ENCODE measurements at regions not wholly inside any gene's neighbourhood (a gene's known extent, or its start where the extent isn't known, plus 50 kb on each side); places are given as distances from the start of the nearest gene placed in this dataset.
A peak's percentile ranks its signal among the peaks of the same experiment; 100 is the strongest.

DNA sequence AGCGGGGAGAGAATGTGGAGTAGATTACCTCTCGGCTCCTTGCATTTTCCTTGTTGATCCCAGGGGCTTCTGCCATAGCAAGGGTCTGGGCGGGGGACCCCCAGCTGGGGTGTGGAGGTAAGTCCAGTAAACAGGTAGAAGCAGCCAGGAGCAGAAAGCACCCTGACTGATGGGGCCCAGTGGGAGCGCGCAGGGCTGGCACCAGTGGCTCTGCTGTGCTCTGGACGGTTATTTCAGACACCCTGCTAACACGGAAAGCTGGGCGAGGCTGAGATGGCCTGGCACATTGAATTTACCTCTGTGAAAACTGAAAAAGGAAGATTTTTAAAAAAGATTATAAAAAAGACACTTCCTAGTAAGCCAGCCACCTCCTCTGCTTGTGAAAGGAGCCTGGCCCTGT is 88.4 kb upstream of the CALM2 start:
- DNase-seq: no peak

DNA sequence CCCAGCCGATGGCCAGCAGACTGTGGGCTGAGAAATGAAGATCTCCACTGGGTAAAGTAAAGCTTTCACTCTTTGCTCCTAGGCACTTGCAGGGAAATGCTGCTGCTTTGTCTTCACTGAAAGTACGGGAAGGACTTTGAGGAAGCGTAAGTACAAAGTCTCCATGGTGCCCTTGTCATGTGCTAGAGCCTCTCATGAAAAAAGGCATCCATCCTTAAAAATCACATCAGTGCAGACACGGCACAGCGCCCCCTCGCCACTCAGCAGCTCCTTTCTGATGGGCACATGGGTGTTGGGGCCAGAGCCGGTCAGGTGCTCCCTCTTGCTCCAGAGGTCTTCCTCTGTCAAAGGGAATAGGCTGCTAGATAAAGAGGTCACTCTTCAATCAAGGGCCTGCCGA is 87.8 kb upstream of the CALM2 start:
- DNase-seq: no peak

DNA sequence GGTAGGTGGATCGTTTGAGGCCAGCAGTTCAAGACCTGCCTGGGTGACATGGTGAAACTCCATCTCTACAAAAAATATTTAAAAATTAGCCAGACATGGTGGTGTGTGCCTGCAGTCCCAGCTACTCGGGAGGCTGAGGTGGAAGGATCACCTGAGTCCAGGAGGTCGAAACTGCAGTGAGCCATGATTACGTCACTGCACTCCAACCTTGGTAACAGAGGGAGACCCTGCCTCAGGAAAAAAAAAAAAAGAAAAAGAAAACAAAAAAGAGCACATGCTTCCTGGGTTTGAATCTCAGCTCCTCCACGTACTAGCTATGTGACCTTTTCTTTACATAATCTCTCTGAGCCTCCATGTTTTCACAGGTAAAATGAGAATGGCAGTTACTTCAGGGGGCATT is 86.3 kb upstream of the CALM2 start:
- no peak for DNase-seq

DNA sequence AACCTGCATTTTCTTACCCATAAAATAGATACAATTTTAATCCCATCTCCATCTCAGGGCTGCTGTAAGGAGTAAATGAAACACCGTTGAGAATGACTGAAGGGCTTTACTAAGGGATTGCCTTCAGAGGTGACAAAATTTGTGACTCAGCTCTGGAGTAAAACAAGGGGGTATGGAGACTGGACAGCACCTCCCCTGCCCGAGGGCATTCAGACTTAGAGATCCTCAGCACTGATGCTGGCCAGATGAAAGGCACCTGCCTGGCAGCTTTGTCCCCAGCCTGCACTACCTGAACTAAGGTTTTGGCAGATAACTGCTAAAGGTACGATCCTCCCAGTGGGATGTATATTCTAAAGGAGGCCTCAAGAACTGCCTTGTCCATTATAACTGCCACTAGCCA is 84.7 kb upstream of the CALM2 start:
- no peak for DNase-seq

DNA sequence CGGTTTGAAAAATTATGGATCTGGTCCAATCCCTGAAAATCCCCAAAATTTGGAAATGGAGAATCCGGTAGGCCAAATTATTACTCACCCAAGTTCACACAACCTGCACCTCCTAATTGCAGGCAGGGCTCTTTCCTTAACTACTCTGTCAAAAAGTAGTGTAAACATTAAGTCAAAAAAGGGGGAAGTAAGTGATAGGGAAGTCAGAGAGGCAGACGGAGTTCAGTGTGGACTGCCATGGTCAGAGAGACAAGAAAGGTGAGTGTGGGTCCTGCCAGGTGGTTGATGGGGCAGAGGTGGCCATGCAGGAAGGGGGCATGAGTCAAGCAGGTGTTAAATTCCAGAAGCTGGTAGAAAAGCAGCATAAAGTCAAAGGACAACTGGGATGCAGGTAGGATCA is 83.5 kb upstream of the CALM2 start:
- DNase-seq: no peak

DNA sequence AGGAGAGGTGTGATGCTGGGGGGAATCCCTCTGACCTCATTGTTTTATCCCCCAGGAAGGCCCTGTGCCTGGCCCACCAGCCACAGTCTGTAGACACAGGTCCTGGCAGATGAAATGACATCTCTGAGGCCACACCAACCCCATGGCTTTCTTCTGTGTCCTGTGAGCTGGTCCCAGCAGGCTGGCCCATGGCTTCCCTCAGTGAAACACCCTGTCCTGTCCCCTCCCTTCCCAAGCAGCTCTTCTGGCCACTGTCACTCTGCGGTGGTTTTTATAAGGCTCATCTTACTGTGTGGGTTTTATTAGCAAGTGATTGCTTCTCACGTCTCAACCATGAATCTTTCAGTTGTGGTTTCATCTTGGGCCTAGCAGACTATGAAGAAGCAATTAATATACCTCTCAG is 81.6 kb upstream of the CALM2 start:
- no peak for DNase-seq

DNA sequence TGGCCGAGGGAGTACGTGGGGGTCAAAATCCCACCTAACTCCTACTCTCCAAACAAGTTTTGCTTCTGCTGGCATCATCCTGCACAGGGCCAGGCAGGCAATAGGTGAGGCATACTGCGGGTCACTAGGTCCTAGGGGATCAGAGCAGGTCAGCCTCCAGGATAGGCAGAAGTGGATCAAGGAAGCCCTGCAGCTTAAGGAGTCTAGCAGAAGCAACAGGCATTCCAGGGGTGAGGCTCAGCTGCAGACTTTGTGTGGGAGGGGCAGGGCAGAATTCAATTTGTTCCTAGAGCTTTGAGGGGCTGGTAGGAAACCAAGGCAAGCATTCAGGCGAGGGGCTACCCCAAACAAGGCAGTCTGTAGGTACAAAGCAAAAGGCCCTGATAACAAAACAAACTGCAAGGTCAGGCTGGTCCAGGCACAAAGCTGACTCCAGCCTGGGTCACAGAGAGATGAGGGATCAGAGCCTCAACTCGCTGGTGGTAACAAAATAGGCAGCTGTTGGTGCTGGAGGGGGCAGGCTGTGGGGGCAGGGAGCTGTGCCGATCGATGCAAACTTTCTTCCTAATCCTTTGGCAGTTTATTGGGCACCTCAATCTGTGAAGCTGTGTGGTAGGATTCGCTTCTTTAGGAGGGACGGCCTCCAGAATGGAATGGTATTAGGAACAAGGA is 80.2 kb upstream of the CALM2 start:
- no peak for DNase-seq

DNA sequence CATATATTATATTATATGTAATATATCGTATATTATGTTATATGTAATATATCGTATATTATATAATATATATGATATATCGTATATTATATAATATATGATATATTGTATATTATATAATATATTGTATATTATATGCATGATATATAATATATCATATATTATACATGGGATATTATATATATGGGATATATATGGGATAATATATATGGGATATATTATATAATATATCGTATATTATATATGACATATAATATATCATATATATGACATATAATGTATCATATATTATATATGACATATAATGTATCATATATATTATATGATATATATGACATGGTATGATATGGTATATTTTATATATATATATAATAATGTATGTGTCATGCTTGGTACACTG is 79.5 kb upstream of the CALM2 start:
- DNase-seq: no peak

DNA sequence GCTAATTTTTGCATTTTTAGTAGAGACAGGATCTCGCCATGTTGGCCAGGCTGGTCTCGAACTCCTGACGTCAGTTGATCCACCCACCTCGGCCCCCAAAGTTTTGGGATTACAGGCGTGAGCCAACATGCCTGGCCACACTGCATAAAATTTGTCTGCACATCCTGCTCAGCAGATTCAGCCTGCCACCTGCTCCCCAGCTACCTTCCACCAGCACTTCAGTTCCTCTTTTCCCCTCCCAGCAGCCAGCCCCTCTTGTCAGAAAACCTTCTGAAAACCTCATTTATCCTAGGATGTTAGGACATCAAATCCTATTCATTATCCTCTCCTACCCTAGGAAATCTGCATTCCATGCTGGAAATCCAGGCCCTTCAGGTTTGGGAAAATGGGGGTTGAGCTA is 78.2 kb upstream of the CALM2 start:
- no peak for DNase-seq

DNA sequence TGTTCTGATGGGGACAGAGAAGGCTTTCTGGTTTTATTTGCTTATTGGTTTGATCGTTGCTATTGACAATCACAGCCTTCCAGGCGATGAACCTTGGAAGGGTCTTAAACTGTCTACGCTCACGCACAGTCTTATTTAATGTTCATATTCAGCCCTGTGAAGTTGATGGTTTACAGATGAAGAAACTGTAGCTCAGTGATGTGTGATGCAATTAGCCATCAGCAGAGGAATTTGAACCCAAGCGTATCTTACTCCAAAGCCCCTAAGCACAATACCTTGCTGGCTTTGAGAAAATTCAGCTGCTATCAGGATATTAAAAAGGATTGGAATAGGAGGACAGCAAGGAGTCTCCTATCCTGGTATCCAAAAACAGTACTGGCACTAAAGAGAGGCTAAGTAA is 77.1 kb upstream of the CALM2 start:
- DNase-seq: no peak

DNA sequence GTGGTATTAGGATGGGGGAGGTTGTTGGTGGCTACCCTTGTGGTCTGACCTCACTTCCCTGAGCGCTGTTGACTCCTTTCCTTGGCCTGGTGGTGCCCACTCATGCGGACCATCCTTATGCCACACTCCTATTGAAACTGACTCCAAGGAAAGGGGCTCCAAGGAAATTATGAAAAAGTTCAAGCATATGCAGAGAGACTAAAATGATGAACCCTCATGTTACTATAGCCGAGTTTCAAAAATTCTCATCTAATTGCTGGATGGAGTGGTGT is 75.0 kb upstream of the CALM2 start:
- no peak for DNase-seq

DNA sequence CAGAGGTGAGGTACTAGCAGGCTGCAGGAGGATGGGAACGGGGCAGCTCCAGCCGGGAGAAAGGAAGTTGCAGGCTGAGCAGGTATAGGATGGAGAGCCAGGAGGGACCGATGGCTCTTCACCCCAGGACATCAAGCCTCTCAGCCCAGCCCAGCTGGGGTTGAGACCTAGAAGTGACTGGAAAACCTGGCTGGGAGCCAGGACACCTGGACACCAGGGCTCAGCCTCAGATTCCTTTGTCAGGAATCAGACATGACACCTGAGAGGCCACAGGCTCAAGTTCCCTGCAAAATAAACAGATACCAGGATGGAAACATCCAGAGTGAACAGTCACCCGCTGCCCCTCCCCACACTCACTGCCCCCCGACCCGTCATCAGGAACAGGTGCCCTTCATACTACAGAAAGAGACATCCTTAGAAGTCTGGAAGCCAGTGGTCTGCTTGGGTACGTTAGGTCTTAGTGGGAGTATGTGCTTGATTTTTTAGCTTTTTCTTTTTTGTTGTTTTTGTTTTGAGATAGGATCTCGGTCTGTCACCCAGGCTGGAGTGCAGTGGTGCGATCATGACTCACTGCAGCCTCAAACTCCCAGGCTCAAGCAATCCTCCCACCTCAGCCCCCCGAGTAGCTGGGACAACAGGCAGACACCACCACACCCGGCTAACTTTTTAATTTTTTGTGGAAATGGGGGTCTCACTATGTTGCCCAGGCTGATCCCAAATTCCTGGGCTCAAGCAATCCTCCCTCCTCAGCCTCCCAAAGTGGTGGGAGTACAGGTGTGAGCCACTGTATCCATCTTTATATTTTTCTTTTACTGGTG is 74.5 kb upstream of the CALM2 start:
- no peak for DNase-seq

DNA sequence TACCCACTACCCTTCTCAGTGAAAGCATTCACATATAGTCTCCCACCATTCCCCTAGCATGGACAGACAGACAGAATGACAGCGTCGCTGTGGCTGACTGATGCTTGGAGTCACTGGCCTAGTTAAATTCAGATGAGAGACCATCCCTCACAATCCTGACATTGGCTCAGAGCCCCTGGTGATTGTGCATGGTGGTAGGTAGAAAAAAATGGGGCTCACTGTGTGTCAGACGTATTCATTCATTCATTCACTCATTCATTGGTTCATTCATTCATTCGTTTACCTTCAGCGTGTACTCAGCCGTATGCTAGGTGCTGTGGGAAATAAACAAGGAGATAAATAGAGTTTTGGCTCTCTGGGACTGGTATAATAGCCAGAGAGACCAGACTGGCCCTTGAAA is 73.6 kb upstream of the CALM2 start:
- no peak for DNase-seq

DNA sequence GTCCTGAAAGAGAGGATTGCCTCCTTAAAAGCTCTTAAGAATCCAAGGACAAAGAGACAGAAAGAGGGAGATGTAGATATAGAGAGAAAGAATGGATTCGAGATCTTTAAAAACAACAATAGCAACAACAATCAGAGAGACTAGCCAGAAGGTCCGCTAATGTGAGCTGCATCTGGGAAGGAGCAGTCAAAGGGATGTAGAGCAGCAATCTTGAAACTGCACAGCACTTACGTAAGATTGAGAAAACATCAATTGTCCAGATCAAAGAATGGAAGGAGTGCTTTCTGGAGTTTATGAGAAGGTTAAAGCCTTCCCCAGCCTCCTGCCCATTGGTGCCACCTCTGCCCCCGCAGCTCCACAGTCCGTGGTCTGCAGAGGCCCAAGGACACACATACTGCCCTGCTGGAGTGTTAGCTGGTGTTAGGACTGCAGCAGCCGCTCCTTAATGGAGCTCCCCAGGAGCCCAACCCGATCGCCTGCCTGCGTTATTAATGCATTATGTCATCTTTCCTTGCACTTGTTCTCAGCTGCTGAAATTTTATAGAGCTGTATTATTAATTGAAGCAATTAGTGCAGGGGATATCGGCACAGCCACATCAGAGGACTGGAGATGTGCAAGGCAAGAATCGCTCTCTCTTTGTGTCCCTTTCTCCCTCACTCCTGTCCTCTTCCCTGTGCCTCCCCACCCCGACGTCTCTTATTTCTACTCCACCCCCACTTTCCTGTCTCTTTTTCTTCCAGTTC is 73.0 kb upstream of the CALM2 start:
- DNase-seq: no peak

DNA sequence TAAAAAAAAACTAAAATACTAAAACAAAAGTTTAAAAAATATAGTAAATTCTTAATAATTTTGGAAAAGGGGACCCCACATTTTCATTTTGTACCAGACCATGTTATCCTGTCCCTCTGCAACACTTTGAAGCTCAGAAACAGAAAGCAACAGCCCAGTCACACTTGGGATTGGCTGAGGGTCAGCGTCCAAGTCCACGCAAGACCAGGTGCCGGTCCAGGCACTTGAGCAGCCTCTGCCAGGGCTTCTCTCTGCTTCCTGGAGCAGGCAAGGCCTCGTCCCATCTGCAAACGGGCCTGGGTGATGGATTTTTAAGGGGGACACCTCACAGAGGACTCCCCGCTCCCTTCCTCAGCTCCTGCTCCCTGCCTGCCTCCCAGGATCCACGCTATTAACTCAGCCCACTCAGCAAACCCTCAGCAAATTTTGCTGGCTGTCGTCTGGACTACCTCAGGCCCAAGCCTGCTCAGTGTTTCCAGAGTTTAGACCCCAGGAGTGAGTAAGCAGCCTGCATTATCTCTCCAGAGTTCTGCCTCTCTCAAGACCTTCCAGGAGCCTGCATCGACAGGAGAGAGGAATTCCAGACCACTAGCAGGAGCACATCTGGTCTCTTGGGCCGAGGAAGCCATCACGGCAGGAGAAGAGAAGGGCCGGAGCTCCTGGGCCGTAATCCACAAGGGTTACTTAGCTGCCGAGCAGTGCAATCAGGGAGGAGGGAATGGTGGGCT is 67.4 kb upstream of the CALM2 start:
- DNase-seq: no peak

DNA sequence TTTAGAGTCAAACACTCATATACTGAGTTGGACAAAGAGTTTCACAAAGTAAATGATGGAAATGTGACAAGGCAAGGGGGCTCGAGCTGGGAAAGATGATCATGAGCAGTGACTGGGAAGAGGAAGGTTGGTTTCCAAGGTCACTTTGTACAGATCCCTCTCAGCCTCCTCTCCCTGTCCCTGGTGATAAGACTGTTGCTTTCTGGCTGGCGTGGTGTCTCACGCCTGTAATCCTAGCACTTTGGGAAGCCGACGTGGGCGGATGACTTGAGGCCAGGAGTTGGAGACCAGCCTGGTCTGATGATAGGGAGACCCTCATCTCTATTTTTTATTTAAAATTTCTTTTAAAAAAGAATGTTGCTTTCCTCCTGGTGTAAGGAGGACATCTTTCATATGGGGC is 65.4 kb upstream of the CALM2 start:
- DNase-seq: no peak

DNA sequence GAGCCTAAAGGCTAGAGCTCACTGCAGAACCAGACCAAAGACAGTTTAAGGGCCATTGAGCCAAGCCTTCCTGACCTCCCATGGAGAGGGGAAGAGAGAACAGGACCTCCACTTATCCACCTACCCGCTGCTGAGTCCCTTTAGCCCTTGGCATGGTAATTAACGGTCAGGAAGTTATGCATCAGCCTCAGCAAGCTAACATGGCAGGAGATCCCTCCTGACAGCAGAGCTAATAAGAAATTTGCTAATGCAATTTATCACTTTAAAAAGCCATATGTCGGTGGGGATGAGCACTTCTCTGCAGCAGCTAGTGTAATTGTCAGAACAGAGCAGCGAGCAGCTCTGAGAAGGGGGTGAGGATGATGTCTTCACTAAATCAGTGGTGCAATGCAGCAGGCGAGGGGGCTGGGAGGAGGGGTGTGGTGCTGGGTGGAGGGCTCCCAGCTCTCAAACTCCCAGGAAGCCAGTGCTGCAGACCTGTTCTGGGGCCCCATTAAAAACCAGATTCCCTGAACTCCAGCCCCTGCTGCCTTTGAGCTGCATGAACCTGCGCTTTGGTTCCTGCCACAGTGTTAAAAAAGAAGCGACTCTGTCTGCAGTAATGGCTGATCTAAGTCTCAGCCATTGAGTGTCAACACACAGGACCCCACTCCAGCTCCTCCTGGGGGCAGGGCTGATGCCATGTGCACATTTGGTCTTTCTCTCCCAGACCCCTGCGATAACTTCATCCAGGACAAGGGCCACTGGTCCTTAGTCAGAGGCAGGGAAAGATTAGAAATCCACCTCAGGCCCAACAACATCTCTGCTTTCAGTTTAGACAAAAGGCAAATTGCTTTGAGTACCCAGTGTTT is 63.0 kb upstream of the CALM2 start:
- no peak for DNase-seq

DNA sequence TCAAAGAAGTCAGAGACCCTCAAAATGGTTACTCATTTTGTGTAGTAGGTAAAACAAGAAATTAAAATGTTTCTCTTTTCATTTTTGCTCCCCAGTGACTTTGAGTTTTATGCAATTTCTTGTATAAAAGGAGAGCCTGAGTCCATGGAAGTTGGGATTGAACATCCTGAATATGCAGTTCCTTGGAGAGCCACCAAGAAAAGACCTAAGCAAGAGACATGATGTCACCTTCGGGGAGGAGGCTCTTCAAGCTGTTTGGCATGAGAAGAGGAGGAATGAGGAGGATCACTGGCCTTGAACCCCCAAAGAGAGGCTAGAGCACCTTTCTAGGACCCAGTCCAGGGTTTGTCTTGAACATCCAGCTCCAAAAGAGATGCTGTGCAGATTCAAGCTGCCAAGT is 62.3 kb upstream of the CALM2 start:
- DNase-seq: no peak

DNA sequence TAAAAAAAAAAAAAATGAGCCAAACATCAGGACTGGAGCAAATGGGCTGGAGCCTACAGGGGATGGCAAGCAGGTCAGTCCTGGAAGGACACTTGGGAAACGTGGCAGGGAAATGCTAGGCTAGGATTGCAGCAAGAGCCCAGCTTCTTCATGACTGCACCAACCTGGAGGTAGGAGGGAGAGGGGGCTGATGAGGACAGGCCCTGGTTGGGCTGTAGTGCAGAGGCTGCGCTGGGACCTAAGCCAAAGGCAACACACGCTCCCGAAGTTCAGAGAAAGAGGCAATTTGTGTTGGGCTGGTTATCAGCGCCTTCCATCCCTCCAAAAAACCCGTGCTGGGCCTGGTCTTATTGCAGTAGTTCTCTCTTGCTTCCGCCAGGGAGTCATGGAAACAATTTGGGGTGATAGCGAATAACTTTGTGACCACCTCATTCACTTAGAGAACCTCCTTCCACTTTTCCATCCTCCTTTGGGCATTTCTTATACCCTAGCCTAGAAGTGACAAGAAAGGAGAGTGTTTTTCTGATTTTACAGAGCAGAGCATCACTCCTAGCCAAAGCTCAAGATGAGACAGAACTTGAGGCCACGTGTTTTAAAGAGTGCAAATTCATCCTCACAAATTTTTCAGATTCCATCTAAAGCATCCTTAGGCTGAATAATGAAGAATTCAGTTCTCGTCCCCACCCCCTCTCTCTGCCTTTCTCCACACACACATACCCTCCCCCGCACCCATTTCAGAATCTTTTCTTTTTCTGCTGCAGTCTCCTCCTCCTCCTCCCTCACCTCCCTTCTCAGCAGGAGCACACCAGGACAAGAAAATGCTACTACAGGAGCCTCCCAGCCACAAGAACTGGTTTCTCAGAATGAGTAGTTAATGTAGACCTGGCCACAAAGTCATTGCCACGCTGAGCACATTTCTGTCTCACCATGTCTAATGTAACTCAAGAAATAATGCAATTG is 61.3 kb upstream of the CALM2 start:
- DNase-seq: peak; percentile 51

DNA sequence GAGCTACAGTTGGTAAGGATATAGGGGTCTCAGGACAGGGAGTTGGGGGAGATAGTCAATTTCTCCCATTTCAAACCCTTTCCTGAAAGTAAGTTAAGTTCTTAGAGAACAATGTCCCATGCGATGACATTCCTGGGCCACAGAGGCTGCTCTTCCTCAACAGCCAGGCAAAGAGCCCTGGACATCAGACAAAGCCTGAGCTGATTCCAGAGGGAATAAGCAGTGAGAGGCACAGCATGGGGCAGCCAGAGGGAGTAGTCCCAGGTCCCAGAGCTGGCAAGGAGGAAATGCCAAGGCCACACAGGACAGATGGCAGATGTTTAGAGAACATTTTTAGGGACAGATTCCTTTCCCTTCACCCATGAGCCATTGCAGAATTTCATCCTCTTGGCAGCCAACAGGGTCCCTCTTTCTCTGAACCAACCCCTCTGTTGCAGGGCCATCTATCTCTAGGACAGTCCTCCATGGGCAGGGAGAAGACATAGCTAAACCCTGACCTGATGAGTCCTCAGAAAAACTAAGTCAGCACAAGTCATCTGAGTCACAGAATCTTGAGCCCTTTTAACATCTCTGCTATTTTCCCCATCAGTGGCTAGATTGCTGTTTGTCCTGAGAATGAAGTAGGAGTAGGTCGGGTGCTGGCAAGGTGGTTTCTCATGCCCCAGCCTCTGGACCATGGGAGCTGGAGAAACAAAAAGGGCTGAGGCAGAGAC is 60.3 kb upstream of the CALM2 start:
- no peak for DNase-seq

DNA sequence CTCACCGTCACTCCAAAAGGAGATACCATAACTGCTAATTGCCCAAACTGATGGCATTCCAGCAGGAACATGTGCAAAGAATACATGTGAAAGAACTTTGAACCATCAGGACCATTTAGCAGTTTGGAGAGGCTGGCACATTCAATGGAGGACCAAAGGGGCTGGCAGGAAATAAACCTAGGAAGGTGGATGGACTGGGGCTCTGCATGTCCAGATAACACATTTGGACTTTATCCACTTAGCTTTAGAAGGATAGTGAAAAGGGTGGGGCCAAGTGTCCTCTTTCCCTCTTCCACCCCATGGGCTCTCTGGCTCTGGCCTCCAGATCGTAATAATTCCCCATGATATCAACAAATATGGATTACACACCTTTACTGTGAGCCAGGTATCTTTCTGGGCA is 58.8 kb upstream of the CALM2 start:
- DNase-seq: no peak
